IPS DF 6.9 (cell line): ENCODE measurements at regions not wholly inside any gene's neighbourhood (a gene's known extent, or its start where the extent isn't known, plus 50 kb on each side); places are given as distances from the start of the nearest gene placed in this dataset.
"Not testable (repeated sequence)": the region's sequence is repeated elsewhere in the genome, so short reads cannot be mapped to it uniquely, and the experiment has no call there.

Source experiments
- DNase-seq: peaks from one replicate; pipeline ENCODE4 v3.0.0-alpha.2; 2013; ENCODE audit warnings: low read depth, low spot score
- H3K27ac ChIP-seq: one replicate; pipeline ENCODE4 v1.5.1; 2013; ENCODE audit warnings: low read length, control low read depth
- H3K27me3 ChIP-seq: 2 replicates; pipeline ENCODE4 v1.6.1; 2013; ENCODE audit warnings: mild to moderate bottlenecking, low read length; ENCODE audit not compliant: control insufficient read depth, insufficient read depth
- H3K36me3 ChIP-seq: 2 replicates; pipeline ENCODE4 v1.6.1; 2013; ENCODE audit warnings: low read length; ENCODE audit not compliant: control insufficient read depth, insufficient read depth
- H3K4me1 ChIP-seq: 2 replicates; pipeline ENCODE4 v1.6.1; 2013; ENCODE audit warnings: low read length; ENCODE audit not compliant: control insufficient read depth, insufficient read depth
- H3K4me3 ChIP-seq: 2 replicates; pipeline ENCODE4 v1.5.1; 2013; ENCODE audit warnings: mild to moderate bottlenecking, low read length
- H3K9me3 ChIP-seq: 2 replicates; pipeline ENCODE4 v1.6.1; 2013; ENCODE audit warnings: low read length, inconsistent platforms; ENCODE audit not compliant: control insufficient read depth, insufficient read depth
- WGBS: extraction: QIAGEN DNeasy Blood & Tissue Kit; methylation state at CpG from one replicate; pipeline ENCODE4 v1.1.7; 2013; ENCODE audit warnings: mixed read lengths, missing lambda C conversion rate; ENCODE audit not compliant: insufficient read length, insufficient coverage; 5-methylcytosine and 5-hydroxymethylcytosine counted together

- WGBS: no CpG with 5 or more reads among the region's 5 CpGs
- no peak for DNase-seq
- no peaks in the 10 kb centered on the region; the same call in 1 of the 2 replicates for H3K4me1 ChIP-seq
- H3K4me3 ChIP-seq: no peak overlapping the region
- no peaks in the 10 kb centered on the region for H3K9me3 ChIP-seq
- H3K36me3 ChIP-seq: no peaks in the 10 kb centered on the region
- no peaks in the 10 kb centered on the region for H3K27me3 ChIP-seq
- no peak overlapping the region for H3K27ac ChIP-seq
Observed at GRCh38 chr1:213491468-213491867, 440.4 kb downstream of the RPS6KC1 start.

- no peak overlapping the region for H3K4me3 ChIP-seq
- WGBS: no CpG with 5 or more reads among the region's 21 CpGs
Observed at GRCh38 chr1:213492161-213493041, 441.4 kb downstream of the RPS6KC1 start.

GRCh38 chr1:213499444-213499843 lies 448.4 kb downstream of the RPS6KC1 start:
- H3K4me1 ChIP-seq: no peaks in the 10 kb centered on the region
- H3K4me3 ChIP-seq: no peak overlapping the region
- no peak overlapping the region for H3K27ac ChIP-seq
- WGBS: no CpG with 5 or more reads among the region's 4 CpGs
- no peaks in the 10 kb centered on the region for H3K27me3 ChIP-seq
- H3K9me3 ChIP-seq: no peaks in the 10 kb centered on the region
- no peak for DNase-seq
- no peaks in the 10 kb centered on the region for H3K36me3 ChIP-seq

More at GRCh38 chr1:213492161-213493041, 441.4 kb downstream of the RPS6KC1 start:
- H3K4me1 ChIP-seq: no peaks in the 10 kb centered on the region; the same call in 1 of the 2 replicates
- no peak for DNase-seq
- no peaks in the 10 kb centered on the region for H3K27me3 ChIP-seq
- H3K27ac ChIP-seq: no peak overlapping the region
- no peaks in the 10 kb centered on the region for H3K36me3 ChIP-seq
- no peaks in the 10 kb centered on the region for H3K9me3 ChIP-seq

GRCh38 chr1:213507472-213508223 lies 456.6 kb downstream of the RPS6KC1 start:
- H3K36me3 ChIP-seq: no peaks in the 10 kb centered on the region
- no peak overlapping the region for H3K27ac ChIP-seq
- DNase-seq: no peak
- WGBS: no CpG with 5 or more reads among the region's 7 CpGs
- no peak overlapping the region for H3K4me3 ChIP-seq
- H3K4me1 ChIP-seq: peaks cover 1% of the 10 kb centered on the region; the same call in 1 of the 2 replicates
- H3K9me3 ChIP-seq: no peaks in the 10 kb centered on the region
- H3K27me3 ChIP-seq: no peaks in the 10 kb centered on the region

DNA sequence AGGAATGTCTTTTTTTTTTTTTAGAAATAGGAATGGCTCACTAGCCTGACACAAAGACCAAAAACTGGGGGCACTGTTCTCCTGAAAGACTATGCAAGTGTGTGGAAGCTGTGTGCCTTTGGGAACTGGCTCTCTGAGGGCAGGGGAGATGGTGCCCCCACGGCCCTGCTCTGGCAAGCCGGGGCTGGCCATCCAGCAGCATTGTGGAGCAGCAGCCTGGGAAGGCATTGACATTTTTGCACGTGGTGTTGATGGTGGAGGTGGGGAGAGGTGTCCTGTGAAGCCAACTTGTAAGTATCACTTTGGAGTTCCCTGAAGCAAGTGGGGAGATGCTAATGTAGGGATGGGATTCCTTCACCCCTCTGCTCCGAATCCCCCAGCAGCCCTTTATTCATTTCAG lies 460.1 kb downstream of the RPS6KC1 start:
- H3K36me3 ChIP-seq: no peaks in the 10 kb centered on the region
- no peaks in the 10 kb centered on the region for H3K9me3 ChIP-seq
- peaks cover 1% of the 10 kb centered on the region; the same call in 1 of the 2 replicates for H3K4me1 ChIP-seq
- H3K27me3 ChIP-seq: no peaks in the 10 kb centered on the region
- H3K4me3 ChIP-seq: no peak overlapping the region
- no peak overlapping the region for H3K27ac ChIP-seq
- no peak for DNase-seq
- no CpG with 5 or more reads among the region's 4 CpGs for WGBS

DNA sequence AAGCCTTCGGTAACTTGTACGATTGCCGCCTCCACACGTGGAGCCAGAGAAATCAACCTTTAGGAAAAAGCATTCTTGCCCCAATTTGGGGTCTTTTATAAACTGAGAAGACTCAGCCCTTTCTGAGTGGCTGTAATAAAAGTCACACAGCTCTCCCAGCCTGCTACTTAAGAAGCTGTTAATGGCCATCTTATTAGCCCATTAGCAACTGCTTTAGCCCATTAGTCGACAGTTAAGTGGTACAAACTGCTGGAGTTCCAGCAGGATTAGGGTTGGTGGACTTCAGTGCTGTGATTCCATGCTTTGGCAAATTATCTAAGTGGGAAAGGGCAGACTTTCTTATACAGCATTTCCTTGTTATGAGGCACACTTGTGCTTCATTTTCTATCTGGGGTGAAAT lies 461.3 kb downstream of the RPS6KC1 start:
- no CpG with 5 or more reads among the region's 5 CpGs for WGBS
- H3K36me3 ChIP-seq: no peaks in the 10 kb centered on the region
- no peak overlapping the region for H3K4me3 ChIP-seq
- no peak for DNase-seq
- H3K9me3 ChIP-seq: no peaks in the 10 kb centered on the region
- no peaks in the 10 kb centered on the region for H3K27me3 ChIP-seq
- H3K27ac ChIP-seq: no peak overlapping the region
- H3K4me1 ChIP-seq: peaks cover 1% of the 10 kb centered on the region; the same call in 1 of the 2 replicates

GRCh38 chr1:213513006-213513405 lies 462.0 kb downstream of the RPS6KC1 start:
- Histone ChIP-seq H3K9me3 (no peaks in the 10 kb centered on the region), H3K4me3 (no peak overlapping the region), H3K27ac (no peak overlapping the region), H3K36me3 (no peaks in the 10 kb centered on the region), H3K4me1 (no peaks in the 10 kb centered on the region), H3K27me3 (no peaks in the 10 kb centered on the region)
- no peak for DNase-seq
- WGBS: no CpG with 5 or more reads among the region's 2 CpGs

DNA sequence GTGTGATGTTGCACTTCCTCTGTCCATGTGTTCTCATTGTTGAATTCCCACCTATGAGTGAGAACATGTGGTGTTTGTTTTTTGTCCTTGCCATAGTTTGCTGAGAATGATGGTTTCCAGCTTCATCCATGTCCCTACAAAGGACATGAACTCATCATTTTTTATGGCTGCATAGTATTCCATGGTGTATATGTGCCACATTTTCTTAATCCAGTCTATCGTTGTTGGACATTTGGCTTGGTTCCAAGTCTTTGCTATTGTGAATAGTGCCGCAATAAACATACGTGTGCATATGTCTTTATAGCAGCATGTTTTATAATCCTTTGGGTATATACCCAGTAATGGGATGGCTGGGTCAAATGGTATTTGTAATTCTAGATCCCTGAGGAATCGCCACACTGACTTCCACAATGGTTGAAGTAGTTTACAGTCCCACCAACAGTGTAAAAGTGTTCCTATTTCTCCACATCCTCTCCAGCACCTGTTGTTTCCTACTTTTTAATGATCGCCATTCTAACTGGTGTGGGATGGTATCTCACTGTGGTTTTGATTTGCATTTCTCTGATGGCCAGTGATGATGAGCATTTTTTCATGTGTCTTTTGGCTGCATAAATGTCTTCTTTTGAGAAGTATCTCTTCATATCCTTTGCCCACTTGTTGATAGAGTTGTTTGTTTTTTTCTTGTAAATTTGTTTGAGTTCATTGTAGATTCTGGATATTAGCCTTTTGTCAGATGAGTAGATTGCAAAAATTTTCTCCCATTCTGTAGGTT lies 463.6 kb downstream of the RPS6KC1 start:
- DNase-seq, H3K4me3 ChIP-seq, H3K9me3 ChIP-seq, H3K27me3 ChIP-seq, H3K36me3 ChIP-seq, H3K4me1 ChIP-seq, H3K27ac ChIP-seq: not testable (repeated sequence)
- no CpG with 5 or more reads among the region's 5 CpGs for WGBS

- no CpG with 5 or more reads among the region's 4 CpGs for WGBS
- Histone ChIP-seq H3K9me3 (no peaks in the 10 kb centered on the region), H3K27ac (no peak overlapping the region), H3K27me3 (no peaks in the 10 kb centered on the region), H3K4me1 (no peaks in the 10 kb centered on the region), H3K4me3 (no peak overlapping the region), H3K36me3 (no peaks in the 10 kb centered on the region)
- DNase-seq: no peak
Observed at GRCh38 chr1:213519098-213519497, 468.1 kb downstream of the RPS6KC1 start.

GRCh38 chr1:213521206-213521605 lies 466.6 kb upstream of the PROX1 start:
- WGBS: no CpG with 5 or more reads among the region's 2 CpGs
- H3K4me3 ChIP-seq: no peak overlapping the region
- H3K27ac ChIP-seq: no peak overlapping the region
- no peaks in the 10 kb centered on the region for H3K4me1 ChIP-seq
- no peaks in the 10 kb centered on the region for H3K36me3 ChIP-seq
- no peaks in the 10 kb centered on the region for H3K27me3 ChIP-seq
- no peaks in the 10 kb centered on the region for H3K9me3 ChIP-seq
- DNase-seq: no peak
